ENCODE measurements at regions not wholly inside any gene's neighbourhood (a gene's known extent, or its start where the extent isn't known, plus 50 kb on each side); places are given as distances from the start of the nearest gene placed in this dataset.

- Histone ChIP-seq H3K4me3 (ENCODE audit: low read length) (no peak overlapping the region), H3K36me3 (ENCODE audit: control insufficient read depth, insufficient read depth, low read length) (no peaks in the 10 kb centered on the region), H3K27ac (ENCODE audit: low read depth, low read length) (no peak overlapping the region), H3K27me3 (ENCODE audit: control insufficient read depth, insufficient read depth, low read length) (no peaks in the 10 kb centered on the region), H3K9ac (ENCODE audit: low read length) (no peak overlapping the region), H3K4me1 (ENCODE audit: control insufficient read depth, insufficient read depth, low read length) (no peaks in the 10 kb centered on the region)
Observed at GRCh38 chr2:2876331-2877221, 501.0 kb downstream of the EIPR1 start.

GRCh38 chr2:2875831-2876230 is 501.8 kb downstream of the EIPR1 start:
- no peaks in the 10 kb centered on the region for H3K27me3 ChIP-seq (ENCODE audit: control insufficient read depth, insufficient read depth, low read length)
- no peak overlapping the region for H3K9ac ChIP-seq (ENCODE audit: low read length)
- H3K4me1 ChIP-seq (ENCODE audit: control insufficient read depth, insufficient read depth, low read length): no peaks in the 10 kb centered on the region
- no peak overlapping the region for H3K27ac ChIP-seq (ENCODE audit: low read depth, low read length)
- H3K4me3 ChIP-seq (ENCODE audit: low read length): no peak overlapping the region
- H3K36me3 ChIP-seq (ENCODE audit: control insufficient read depth, insufficient read depth, low read length): no peaks in the 10 kb centered on the region

GRCh38 chr2:2875296-2875695 is 502.3 kb downstream of the EIPR1 start:
- Histone ChIP-seq H3K4me3 (ENCODE audit: low read length) (no peak overlapping the region), H3K9ac (ENCODE audit: low read length) (no peak overlapping the region), H3K36me3 (ENCODE audit: control insufficient read depth, insufficient read depth, low read length) (no peaks in the 10 kb centered on the region), H3K27me3 (ENCODE audit: control insufficient read depth, insufficient read depth, low read length) (no peaks in the 10 kb centered on the region), H3K4me1 (ENCODE audit: control insufficient read depth, insufficient read depth, low read length) (no peaks in the 10 kb centered on the region), H3K27ac (ENCODE audit: low read depth, low read length) (no peak overlapping the region)

GRCh38 chr2:2874805-2875204 is 502.8 kb downstream of the EIPR1 start:
- H3K27me3 ChIP-seq (ENCODE audit: control insufficient read depth, insufficient read depth, low read length): no peaks in the 10 kb centered on the region
- H3K36me3 ChIP-seq (ENCODE audit: control insufficient read depth, insufficient read depth, low read length): no peaks in the 10 kb centered on the region
- H3K4me3 ChIP-seq (ENCODE audit: low read length): no peak overlapping the region
- no peaks in the 10 kb centered on the region for H3K4me1 ChIP-seq (ENCODE audit: control insufficient read depth, insufficient read depth, low read length)
- no peak overlapping the region for H3K27ac ChIP-seq (ENCODE audit: low read depth, low read length)
- H3K9ac ChIP-seq (ENCODE audit: low read length): no peak overlapping the region

- H3K27me3 ChIP-seq (ENCODE audit: control insufficient read depth, insufficient read depth, low read length): no peaks in the 10 kb centered on the region
- no peak overlapping the region for H3K4me3 ChIP-seq (ENCODE audit: low read length)
- no peak overlapping the region for H3K9ac ChIP-seq (ENCODE audit: low read length)
- H3K27ac ChIP-seq (ENCODE audit: low read depth, low read length): no peak overlapping the region
- no peaks in the 10 kb centered on the region for H3K36me3 ChIP-seq (ENCODE audit: control insufficient read depth, insufficient read depth, low read length)
- H3K4me1 ChIP-seq (ENCODE audit: control insufficient read depth, insufficient read depth, low read length): no peaks in the 10 kb centered on the region
Observed at GRCh38 chr2:2874341-2874740, 503.3 kb downstream of the EIPR1 start.

- no peak overlapping the region for H3K27ac ChIP-seq (ENCODE audit: low read depth, low read length)
- H3K36me3 ChIP-seq (ENCODE audit: control insufficient read depth, insufficient read depth, low read length): no peaks in the 10 kb centered on the region
- H3K4me1 ChIP-seq (ENCODE audit: control insufficient read depth, insufficient read depth, low read length): no peaks in the 10 kb centered on the region
- H3K4me3 ChIP-seq (ENCODE audit: low read length): no peak overlapping the region
- H3K9ac ChIP-seq (ENCODE audit: low read length): no peak overlapping the region
- H3K27me3 ChIP-seq (ENCODE audit: control insufficient read depth, insufficient read depth, low read length): no peaks in the 10 kb centered on the region
Observed at GRCh38 chr2:2873450-2873811, 504.2 kb downstream of the EIPR1 start.

- Histone ChIP-seq H3K4me1 (ENCODE audit: control insufficient read depth, insufficient read depth, low read length) (no peaks in the 10 kb centered on the region), H3K36me3 (ENCODE audit: control insufficient read depth, insufficient read depth, low read length) (no peaks in the 10 kb centered on the region), H3K4me3 (ENCODE audit: low read length) (no peak overlapping the region), H3K9ac (ENCODE audit: low read length) (no peak overlapping the region), H3K27ac (ENCODE audit: low read depth, low read length) (no peak overlapping the region), H3K27me3 (ENCODE audit: control insufficient read depth, insufficient read depth, low read length) (no peaks in the 10 kb centered on the region)
Observed at GRCh38 chr2:2872713-2873449, 504.7 kb downstream of the EIPR1 start.

GRCh38 chr2:2872309-2872617 is 505.4 kb downstream of the EIPR1 start:
- H3K9ac ChIP-seq (ENCODE audit: low read length): no peak overlapping the region
- H3K36me3 ChIP-seq (ENCODE audit: control insufficient read depth, insufficient read depth, low read length): no peaks in the 10 kb centered on the region
- H3K4me1 ChIP-seq (ENCODE audit: control insufficient read depth, insufficient read depth, low read length): no peaks in the 10 kb centered on the region
- no peaks in the 10 kb centered on the region for H3K27me3 ChIP-seq (ENCODE audit: control insufficient read depth, insufficient read depth, low read length)
- no peak overlapping the region for H3K4me3 ChIP-seq (ENCODE audit: low read length)
- H3K27ac ChIP-seq (ENCODE audit: low read depth, low read length): no peak overlapping the region

GRCh38 chr2:2871480-2872308 is 505.9 kb downstream of the EIPR1 start:
- Histone ChIP-seq H3K27me3 (ENCODE audit: control insufficient read depth, insufficient read depth, low read length) (no peaks in the 10 kb centered on the region), H3K4me3 (ENCODE audit: low read length) (no peak overlapping the region), H3K9ac (ENCODE audit: low read length) (no peak overlapping the region), H3K4me1 (ENCODE audit: control insufficient read depth, insufficient read depth, low read length) (no peaks in the 10 kb centered on the region), H3K36me3 (ENCODE audit: control insufficient read depth, insufficient read depth, low read length) (no peaks in the 10 kb centered on the region), H3K27ac (ENCODE audit: low read depth, low read length) (no peak overlapping the region)

- Histone ChIP-seq H3K4me1 (ENCODE audit: control insufficient read depth, insufficient read depth, low read length) (no peaks in the 10 kb centered on the region), H3K9ac (ENCODE audit: low read length) (no peak overlapping the region), H3K4me3 (ENCODE audit: low read length) (no peak overlapping the region), H3K27me3 (ENCODE audit: control insufficient read depth, insufficient read depth, low read length) (no peaks in the 10 kb centered on the region), H3K36me3 (ENCODE audit: control insufficient read depth, insufficient read depth, low read length) (no peaks in the 10 kb centered on the region), H3K27ac (ENCODE audit: low read depth, low read length) (no peak overlapping the region)
Observed at GRCh38 chr2:2870106-2870505, 507.5 kb downstream of the EIPR1 start.

GRCh38 chr2:2869553-2869952 is 508.1 kb downstream of the EIPR1 start:
- H3K36me3 ChIP-seq (ENCODE audit: control insufficient read depth, insufficient read depth, low read length): no peaks in the 10 kb centered on the region
- H3K4me3 ChIP-seq (ENCODE audit: low read length): no peak overlapping the region
- H3K4me1 ChIP-seq (ENCODE audit: control insufficient read depth, insufficient read depth, low read length): no peaks in the 10 kb centered on the region
- no peak overlapping the region for H3K9ac ChIP-seq (ENCODE audit: low read length)
- H3K27ac ChIP-seq (ENCODE audit: low read depth, low read length): no peak overlapping the region
- no peaks in the 10 kb centered on the region for H3K27me3 ChIP-seq (ENCODE audit: control insufficient read depth, insufficient read depth, low read length)

GRCh38 chr2:2868085-2868484 is 509.5 kb downstream of the EIPR1 start:
- Histone ChIP-seq H3K27me3 (ENCODE audit: control insufficient read depth, insufficient read depth, low read length) (no peaks in the 10 kb centered on the region), H3K9ac (ENCODE audit: low read length) (no peak overlapping the region), H3K36me3 (ENCODE audit: control insufficient read depth, insufficient read depth, low read length) (no peaks in the 10 kb centered on the region), H3K4me3 (ENCODE audit: low read length) (no peak overlapping the region), H3K4me1 (ENCODE audit: control insufficient read depth, insufficient read depth, low read length) (no peaks in the 10 kb centered on the region), H3K27ac (ENCODE audit: low read depth, low read length) (no peak overlapping the region)
